Heart left ventricle (tissue), 16 donors: ENCODE measurements at regions not wholly inside any gene's neighbourhood (a gene's known extent, or its start where the extent isn't known, plus 50 kb on each side); places are given as distances from the start of the nearest gene placed in this dataset.
"Not testable (repeated sequence)": the region's sequence is repeated elsewhere in the genome, so short reads cannot be mapped to it uniquely, and the experiment has no call there.

Experiments
- ATAC-seq, 4 donors: fragments of 200-7000 bp; cut with Tn5 transposase; one replicate each; pipeline ENCODE4 v1.9.1; 2020 to 2022; ENCODE audit warnings: moderate library complexity in 4 of 4, mild to moderate bottlenecking in 3 of 4, moderate number of reproducible peaks in 1 of 4
- DNase-seq, 5 donors: peaks; one replicate each; pipeline ENCODE4 v3.0.0-alpha.2; 2020
- H3K27ac ChIP-seq, 12 donors: fragments of 200-600 bp; sonication (generic) in 4 of 12; one replicate each; pipeline versions ENCODE4 v1.5.0 to v1.8.0; 2016 to 2022; ENCODE audit warnings: mild to moderate bottlenecking in 2 of 12
- H3K27me3 ChIP-seq, 9 donors: fragments of 200-600 bp; sonication (generic) in 2 of 9; one replicate each; pipeline versions ENCODE4 v1.5.1 to v1.8.0; 2016 to 2022; ENCODE audit warnings: mild to moderate bottlenecking in 3 of 9
- H3K36me3 ChIP-seq, 9 donors: fragments of 200-600 bp; sonication (generic) in 2 of 9; one replicate each; pipeline versions ENCODE4 v1.5.0 to v1.8.0; 2018 to 2022; ENCODE audit warnings: mild to moderate bottlenecking in 2 of 9
- H3K4me1 ChIP-seq, 12 donors: fragments of 200-600 bp; sonication (generic) in 4 of 12; one replicate each; pipeline versions ENCODE4 v1.5.0 to v1.8.0; 2016 to 2022; ENCODE audit warnings: mild to moderate bottlenecking in 3 of 12
- H3K4me3 ChIP-seq, 12 donors: fragments of 200-600 bp; sonication (generic) in 4 of 12; one replicate each; pipeline versions ENCODE4 v1.5.0 to v1.8.0; 2017 to 2022; ENCODE audit warnings: mild to moderate bottlenecking in 9 of 12, moderate library complexity in 4 of 12
- H3K9me3 ChIP-seq, 12 donors: fragments of 200-600 bp; sonication (generic) in 4 of 12; one replicate each; pipeline versions ENCODE4 v1.5.0 to v1.8.0; 2016 to 2022; ENCODE audit warnings: mild to moderate bottlenecking in 1 of 12
- POLR2A ChIP-seq, 2 donors: fragments of 450-650 bp; IDR thresholded peaks; one replicate each; pipeline ENCODE4 v1.6.1; 2017; ENCODE audit warnings: antibody characterized with exemption in 2 of 2, mild to moderate bottlenecking in 2 of 2, moderate library complexity in 2 of 2
- WGBS, 4 donors: extraction: QIAGEN DNeasy Blood & Tissue Kit in 2 of 4; methylation state at CpG; one replicate each; pipeline versions ENCODE4 v1.1.5 to v1.1.7; 2013 to 2018; 5-methylcytosine and 5-hydroxymethylcytosine counted together
- intact Hi-C, 10 donors: fragments of 100-400 bp; cut with DNase I; formaldehyde crosslinking; loops; one replicate each; pipeline versions ENCODE4 v1.11.1 to v1.14.2; 2022
- TF ChIP-seq, protein P1 (sequence below), 12 donors: fragments of 200-600 bp; sonication (generic) in 4 of 12; IDR thresholded peaks; one replicate each; pipeline versions ENCODE4 v1.5.0 to v1.8.0; 2018 to 2022; ENCODE audit warnings: antibody characterized with exemption in 12 of 12, mild to moderate bottlenecking in 5 of 12
- donor health status: ischemic (EF 13 %, LVEDD 7.1; RV severe dilation, severe dysfunction).
- donor health status: healthy with polysubstance abuse.
- donor health status: DM: no; HTN: yes; CAD: no.
- donor health status: DM: no; HTN: no; CAD: no.
- donor health status: ischemic (EF 25% LVEDD 6.9; RV normal size, moderate dysfunction).
- donor health status: ischemic (EF 25% LVEDD 5.7; RV mildly dilated, moderate dysfunction).
- donor health status: healthy.
- donor health status: DM: yes; HTN: yes; CAD: no.
- donor health status: ischemic (EF 35%, LVEDD 5.7; RV mildly dilated, moderate dysfunction).
- donor health status: nonischemic (EF 11% LVEDD 7.7; RV severe dilation, severe dysfunction).
- donor health status: DM: yes; HTN: yes; CAD: no.
- donor health status: PGD.
- donor health status: ischemic (EF 29% LVEDD 5.4; RV normal size, mild dysfunction).
- donor health status: nonischemic (EF 23%, LVEDD 6.1; RV moderate dilation, normal function).

DNA sequence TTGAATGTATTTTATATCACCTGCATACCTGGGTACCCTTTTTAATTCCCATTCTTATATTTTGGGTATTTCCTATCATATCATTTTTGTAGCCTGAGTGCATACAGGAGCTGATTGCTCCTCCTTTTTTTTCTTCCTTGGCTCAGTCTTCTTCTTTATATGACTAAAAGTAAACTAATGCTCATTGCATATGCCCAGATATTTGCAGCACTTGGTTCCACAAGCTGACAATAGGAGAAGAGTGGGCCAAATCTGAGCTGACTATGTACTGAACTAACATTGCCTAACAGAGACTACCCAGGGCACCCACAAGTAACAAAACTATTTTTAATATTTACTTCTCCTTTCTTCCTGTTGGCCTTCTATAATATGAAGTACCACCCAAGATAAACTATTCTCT, 131.7 kb upstream of the SPOPL start:
- Histone ChIP-seq H3K9me3 (no peaks in the 10 kb centered on the region), H3K4me3 (no peak overlapping the region), H3K27ac (no peak overlapping the region), H3K36me3 (no peaks in the 10 kb centered on the region), H3K4me1 (peaks cover 0 to 5% (median 0%) of the 10 kb centered on the region in 12 donors), H3K27me3 (no peaks in the 10 kb centered on the region)
- ATAC-seq: no peak
- DNase-seq: no peak
- intact Hi-C loops: loop anchor here in 6 of 10 donors (5.0 to 10.0 kb wide), 6 partner anchors 415 to 458 kb away; partner anchors contain the start of gene NXPH2 (in 3 of the 6)
- TF ChIP-seq, protein P1, sequence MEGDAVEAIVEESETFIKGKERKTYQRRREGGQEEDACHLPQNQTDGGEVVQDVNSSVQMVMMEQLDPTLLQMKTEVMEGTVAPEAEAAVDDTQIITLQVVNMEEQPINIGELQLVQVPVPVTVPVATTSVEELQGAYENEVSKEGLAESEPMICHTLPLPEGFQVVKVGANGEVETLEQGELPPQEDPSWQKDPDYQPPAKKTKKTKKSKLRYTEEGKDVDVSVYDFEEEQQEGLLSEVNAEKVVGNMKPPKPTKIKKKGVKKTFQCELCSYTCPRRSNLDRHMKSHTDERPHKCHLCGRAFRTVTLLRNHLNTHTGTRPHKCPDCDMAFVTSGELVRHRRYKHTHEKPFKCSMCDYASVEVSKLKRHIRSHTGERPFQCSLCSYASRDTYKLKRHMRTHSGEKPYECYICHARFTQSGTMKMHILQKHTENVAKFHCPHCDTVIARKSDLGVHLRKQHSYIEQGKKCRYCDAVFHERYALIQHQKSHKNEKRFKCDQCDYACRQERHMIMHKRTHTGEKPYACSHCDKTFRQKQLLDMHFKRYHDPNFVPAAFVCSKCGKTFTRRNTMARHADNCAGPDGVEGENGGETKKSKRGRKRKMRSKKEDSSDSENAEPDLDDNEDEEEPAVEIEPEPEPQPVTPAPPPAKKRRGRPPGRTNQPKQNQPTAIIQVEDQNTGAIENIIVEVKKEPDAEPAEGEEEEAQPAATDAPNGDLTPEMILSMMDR (IDR thresholded peaks at IDR 0.05): no peak
- TF ChIP-seq POLR2A (IDR thresholded peaks at IDR 0.05): no peak

GRCh38 chr2:138373993-138374408, 127.6 kb upstream of the SPOPL start:
- ATAC-seq: no peak
- no peak for TF ChIP-seq POLR2A (IDR thresholded peaks at IDR 0.05)
- TF ChIP-seq, protein P1 (IDR thresholded peaks at IDR 0.05): peak; percentile 37 to 74 (median 61)

DNA sequence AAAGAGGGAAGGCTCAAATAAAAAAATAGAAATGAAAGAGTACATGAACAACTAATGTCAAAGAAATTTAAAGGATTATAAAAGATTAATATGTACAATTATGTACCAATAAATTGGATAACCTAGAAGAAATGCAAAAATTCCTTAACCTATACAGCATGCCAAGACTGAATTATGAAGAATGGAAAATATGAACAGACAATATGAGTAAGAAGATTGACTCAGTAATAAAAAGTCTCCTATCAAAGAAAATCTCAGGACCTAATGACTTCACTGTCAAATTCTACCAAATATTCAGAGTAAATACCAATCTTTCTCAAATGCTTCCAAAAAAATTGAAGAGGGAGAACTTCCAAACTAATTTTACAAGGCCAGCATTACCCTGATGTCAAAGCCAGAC, 120.2 kb upstream of the SPOPL start:
- no peaks in the 10 kb centered on the region for H3K36me3 ChIP-seq
- no peak for ATAC-seq
- no peaks in the 10 kb centered on the region for H3K9me3 ChIP-seq
- H3K4me3 ChIP-seq: no peak overlapping the region
- no peaks in the 10 kb centered on the region for H3K4me1 ChIP-seq
- intact Hi-C loops: no loop called here
- DNase-seq: no peak
- H3K27me3 ChIP-seq: no peaks in the 10 kb centered on the region
- TF ChIP-seq, protein P1 (IDR thresholded peaks at IDR 0.05): no peak
- H3K27ac ChIP-seq: no peak overlapping the region

More at GRCh38 chr2:138373993-138374408, 127.6 kb upstream of the SPOPL start:
- no peak overlapping the region for H3K4me3 ChIP-seq
- intact Hi-C loops: loop anchor here in 6 of 10 donors (2.0 to 10.0 kb wide), 6 partner anchors 411 to 462 kb away; partner anchors contain the start of gene NXPH2 (in 3 of the 6)
- H3K36me3 ChIP-seq: no peaks in the 10 kb centered on the region
- 65 to 69% (median 67%) methylated on average over 1 of the region's 1 CpG for whole genome bisulfite sequencing, 4 donors
- H3K27me3 ChIP-seq: no peaks in the 10 kb centered on the region
- H3K4me1 ChIP-seq: no peaks in the 10 kb centered on the region
- no peaks in the 10 kb centered on the region for H3K9me3 ChIP-seq
- no peak overlapping the region for H3K27ac ChIP-seq
- DNase-seq: no peak

GRCh38 chr2:138382672-138383071, 118.9 kb upstream of the SPOPL start:
- no peak overlapping the region for H3K27ac ChIP-seq
- intact Hi-C loops: no loop called here
- no peaks in the 10 kb centered on the region for H3K4me1 ChIP-seq
- no peak overlapping the region for H3K4me3 ChIP-seq
- WGBS, 4 donors: 81 to 92% (median 89%) methylated on average over 1 of the region's 1 CpG
- H3K36me3 ChIP-seq: no peaks in the 10 kb centered on the region
- no peaks in the 10 kb centered on the region for H3K9me3 ChIP-seq
- DNase-seq (no peak), ATAC-seq (no peak)
- TF ChIP-seq, protein P1 (IDR thresholded peaks at IDR 0.05): no peak
- TF ChIP-seq POLR2A (IDR thresholded peaks at IDR 0.05): no peak
- no peaks in the 10 kb centered on the region for H3K27me3 ChIP-seq

DNA sequence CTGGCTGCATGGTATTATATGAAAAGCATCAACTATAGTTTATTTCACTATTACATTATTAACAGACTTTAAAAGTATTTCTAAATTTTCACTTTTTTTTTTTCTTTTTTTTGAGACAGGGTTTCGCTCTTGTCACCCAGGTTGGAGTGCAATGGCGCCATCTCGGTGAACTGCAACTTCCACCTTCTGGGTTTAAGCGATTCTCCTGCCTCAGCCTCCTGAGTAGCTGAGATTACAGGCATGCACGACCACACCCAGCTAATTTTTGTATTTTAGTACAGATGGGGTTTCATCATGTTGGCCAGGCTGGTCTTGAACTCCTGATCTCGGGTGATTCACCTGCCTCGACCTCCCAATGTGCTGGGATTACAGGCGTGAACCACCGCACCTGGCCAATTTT, 115.4 kb upstream of the SPOPL start:
- ATAC-seq, intact Hi-C loops, DNase-seq, H3K4me1 ChIP-seq, H3K36me3 ChIP-seq, H3K27ac ChIP-seq, H3K27me3 ChIP-seq, H3K4me3 ChIP-seq, H3K9me3 ChIP-seq: not testable (repeated sequence)
- 90 to 94% (median 93%) methylated on average over 9 of the region's 9 CpGs for WGBS, 4 donors
